Middle frontal gyrus (tissue), 1 donor: ENCODE measurements at regions not wholly inside any gene's neighbourhood (a gene's known extent, or its start where the extent isn't known, plus 50 kb on each side); places are given as distances from the start of the nearest gene placed in this dataset.

ENCODE experiments used
- DNase-seq: peaks from one replicate; pipeline ENCODE4 v3.0.0-alpha.2; 2015; ENCODE audit warnings: low spot score; ENCODE audit errors: extremely low spot score

DNA sequence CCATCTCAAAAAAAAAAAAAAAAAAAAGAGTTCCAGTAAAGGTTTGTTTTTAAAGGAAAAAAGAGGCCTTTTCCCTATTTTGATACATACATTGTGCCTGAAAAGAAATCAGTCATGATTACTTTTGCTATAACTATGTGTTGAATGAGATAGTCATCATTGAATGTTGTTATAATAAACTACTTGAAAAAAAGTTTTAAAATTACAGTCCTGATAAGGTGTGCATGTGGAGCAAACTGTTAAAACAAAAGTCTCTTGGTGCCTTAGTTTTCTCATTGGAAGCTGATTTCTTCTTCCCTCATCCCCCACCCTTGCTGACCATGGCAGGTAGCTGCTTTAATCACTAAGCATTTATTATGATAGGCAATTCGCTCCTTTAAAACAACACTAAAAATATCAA lies 172.3 kb upstream of the TBCA start:
- DNase-seq: no peak

DNA sequence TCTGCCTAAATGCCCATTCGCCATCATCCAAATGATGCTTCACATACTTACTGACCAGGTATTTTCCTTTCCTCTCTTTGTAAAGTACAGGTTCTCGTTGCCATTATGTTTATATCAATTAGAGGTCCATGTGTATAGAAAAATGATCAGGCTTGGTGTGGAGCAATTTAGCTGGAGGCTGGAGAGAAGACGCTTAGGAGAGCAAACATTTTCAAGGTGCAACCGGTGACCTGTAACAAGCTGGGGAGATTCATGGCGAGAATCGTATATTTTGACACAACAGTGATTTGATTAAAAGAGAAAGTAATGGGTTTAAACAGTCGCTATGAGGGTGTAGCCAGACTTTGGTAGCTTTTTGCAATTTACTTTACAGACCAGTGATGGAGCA lies 170.9 kb upstream of the TBCA start:
- no peak for DNase-seq

DNA sequence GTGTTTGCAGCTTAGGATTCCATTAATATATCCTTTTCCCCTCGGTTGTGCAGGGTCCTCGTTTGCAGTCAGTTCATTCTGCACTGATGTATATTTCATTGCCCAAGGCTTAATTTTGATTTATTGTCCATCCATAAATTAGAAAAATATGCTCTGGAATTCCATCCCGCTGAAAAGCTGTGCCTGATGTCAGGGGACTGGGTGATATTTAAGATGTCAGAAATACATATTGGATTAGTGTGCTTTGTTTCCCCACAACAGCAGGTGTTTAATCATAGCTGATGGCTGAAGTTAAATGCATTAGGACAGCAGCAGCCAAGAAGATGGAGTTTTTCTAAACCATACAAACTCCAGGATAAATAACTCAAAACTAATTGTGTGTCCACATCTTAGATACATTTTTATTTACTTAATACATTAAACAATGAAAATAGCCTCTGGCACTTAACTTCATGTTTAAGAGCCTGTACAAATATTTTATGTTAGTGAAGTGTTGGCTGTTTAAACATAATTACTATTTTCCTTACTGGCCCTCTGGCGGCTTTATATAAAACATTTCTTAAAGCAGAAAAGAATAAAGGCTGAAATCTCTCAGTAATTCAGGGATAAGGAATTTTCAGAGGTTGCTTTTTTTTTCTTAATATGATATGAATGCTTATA lies 170.4 kb upstream of the TBCA start:
- DNase-seq: no peak

GRCh38 chr5:77945874-77946273 lies 169.7 kb upstream of the TBCA start:
- peak; percentile 51 for DNase-seq

DNA sequence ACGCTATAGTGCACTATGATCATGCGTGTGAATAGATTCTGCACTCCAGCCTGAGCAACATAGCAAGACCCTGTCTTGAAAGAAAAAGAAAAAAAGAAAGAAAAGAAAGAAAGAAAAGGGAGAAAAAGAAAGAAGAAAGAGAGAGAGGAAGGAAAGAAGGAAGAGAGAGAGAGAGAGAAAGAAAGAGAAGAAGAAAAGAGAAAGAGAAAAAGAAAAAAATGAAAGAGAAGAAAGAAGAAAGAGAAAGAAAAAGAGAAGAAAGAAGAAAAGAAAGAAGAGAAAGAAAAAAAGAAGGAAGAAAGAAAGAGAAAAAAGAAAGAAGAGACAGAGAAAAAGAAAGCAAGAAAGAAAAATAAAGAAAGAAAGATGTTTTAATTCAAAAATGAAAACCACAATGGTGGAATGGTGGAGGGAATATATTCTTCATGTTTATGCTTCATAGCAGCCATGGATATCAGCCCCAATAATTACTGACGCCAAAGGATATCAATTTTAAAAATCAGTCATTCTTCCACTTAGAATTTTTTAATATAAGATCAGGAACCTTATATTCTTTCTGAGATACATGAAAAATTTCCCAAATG lies 168.7 kb upstream of the TBCA start:
- DNase-seq: no peak

DNA sequence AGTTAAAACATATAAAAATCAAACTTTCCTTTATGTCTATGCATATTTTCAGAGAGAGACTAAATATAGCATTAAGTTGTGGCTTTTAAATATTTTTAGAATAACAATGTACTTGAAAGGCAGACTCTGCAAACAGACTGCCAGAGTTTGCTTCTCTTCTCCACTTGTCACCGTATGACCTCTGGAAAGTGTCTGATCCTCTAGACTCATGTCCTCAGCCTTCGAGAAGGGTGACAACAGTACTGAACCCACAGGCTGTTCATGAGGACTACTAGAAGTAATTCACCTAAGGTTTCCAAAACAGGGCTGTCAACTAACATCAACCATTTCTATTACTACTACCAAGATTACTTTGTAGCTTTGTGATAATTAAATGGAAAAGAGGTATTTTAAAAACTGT lies 167.7 kb upstream of the TBCA start:
- no peak for DNase-seq

DNA sequence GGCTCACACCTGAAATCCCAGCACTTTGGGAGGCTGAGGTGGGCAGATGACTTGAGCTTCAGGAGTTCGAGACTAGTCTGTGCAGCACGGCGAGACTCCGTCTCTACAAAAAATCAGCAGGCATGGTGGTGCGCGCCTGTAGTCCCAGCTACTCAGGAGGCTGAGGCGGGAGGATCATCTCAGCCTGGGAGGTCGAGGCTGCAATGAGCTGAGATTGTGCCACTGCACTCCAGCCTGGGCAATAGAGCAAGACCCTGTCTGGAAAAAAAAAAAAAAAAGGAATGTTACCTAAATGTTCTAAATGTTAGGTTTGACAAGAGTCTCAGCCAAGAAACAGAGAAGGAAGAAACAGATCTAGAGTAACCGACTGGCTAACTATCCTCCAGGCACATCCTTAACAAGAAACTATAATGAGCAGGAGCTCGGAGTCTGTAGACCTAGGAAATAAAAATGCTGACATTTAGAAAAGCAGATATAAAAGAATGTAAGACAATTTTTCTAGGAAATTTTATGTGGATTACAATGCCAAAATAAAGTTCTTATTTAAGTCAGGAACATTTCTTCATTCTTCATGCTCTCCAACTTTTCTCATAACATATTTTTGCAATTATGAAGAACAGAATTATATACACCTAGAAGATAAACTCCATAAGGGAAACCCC lies 166.6 kb upstream of the TBCA start:
- no peak for DNase-seq

DNA sequence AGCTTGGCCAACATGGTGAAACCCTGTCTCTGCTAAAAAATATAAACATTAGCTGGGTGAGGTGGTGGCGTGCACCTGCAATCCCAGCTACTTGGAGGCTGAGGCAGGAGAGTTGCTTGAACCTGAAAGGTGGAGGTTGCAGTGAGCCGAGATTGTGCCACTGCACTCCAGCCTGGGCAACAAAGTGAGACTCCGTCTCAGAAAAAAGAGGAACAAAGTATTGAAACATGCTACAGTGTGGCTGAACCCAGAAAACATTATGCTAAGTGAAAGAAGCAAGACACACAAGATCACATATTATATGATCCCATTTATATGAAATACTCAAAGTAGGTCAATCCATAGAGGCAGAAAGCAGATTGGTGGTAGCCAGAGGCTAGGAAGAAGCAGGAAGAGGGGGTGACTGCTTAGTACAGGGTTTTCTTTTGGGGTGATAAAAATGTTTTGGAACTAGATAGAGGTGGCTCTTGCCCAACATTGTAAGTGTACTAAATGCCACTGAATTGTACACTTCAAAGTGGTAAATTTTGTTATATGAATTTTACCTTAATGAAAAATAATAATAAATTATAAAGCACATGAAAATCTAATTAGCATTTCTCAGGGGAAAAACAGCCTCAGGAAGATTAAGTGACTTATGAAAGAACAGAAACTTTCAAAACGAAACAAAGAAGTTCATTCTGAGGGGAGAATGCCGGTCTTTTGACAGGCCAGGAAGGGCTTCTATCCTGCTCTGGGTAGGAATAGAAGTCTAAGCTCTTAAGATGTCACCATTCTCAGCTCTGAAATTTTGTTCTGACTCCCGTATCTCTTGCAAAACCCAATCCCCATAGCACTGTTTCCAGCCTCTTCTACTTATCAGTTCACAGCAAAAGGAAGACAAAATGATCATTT lies 161.1 kb upstream of the TBCA start:
- no peak for DNase-seq

DNA sequence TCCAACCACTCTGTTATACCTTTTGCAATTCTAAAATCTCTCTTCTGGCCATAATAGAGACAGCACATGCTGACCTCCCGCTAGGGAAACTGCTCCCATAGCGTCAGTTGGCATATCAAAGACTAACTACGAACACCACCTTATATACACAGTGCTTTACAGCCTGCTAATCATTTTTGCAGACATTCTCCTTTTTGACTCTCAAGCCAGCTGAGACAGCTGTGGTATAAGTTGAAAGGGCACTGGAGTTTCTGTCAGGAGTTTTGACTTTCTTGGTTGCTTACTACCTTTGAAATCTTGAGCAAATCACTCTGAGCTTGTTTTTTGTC lies 160.2 kb upstream of the TBCA start:
- no peak for DNase-seq

DNA sequence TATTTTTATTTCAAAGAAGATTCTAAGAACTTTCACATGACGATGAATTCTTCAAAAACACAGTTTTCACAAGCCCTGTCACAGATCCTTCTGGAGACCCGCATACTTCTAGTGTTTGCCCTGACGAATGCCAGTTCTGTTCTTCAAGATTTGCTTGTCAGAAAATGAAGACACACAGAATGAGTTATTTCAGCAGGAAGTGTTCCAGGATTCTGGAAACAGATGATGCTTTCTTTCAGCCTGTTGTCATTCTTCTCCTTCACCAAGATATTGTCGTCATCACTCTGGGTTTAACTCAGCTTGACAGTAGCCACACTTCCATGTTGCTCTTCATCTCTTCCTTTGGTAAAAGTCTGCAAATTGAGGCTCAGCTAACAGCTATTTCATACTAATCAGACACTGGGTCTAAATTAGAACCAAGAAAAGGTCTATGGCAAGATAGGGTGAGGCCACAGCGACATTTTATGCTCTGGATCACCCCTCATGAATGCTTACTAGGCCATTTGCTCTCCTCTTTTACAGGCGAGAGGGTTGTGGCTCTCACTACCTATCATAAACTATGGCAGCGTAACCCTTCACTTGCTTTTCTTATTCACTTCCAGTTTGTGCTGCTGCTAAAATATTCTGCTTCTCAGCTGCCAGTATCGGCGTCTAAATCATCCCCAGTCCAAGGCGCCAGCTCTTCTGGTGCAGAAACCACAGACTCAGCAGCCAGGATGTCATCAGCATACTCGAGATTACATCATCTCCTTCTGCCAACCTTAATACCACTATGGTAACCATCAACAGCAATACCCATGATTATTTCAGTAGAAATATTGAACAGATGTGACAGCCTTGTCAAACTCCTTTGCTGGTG lies 159.6 kb upstream of the TBCA start:
- DNase-seq: no peak

GRCh38 chr5:77928776-77929300 lies 152.7 kb upstream of the TBCA start:
- no peak for DNase-seq

- no peak for DNase-seq
These were observed 150.2 kb upstream of the TBCA start for GRCh38 chr5:77926337-77926736.

DNA sequence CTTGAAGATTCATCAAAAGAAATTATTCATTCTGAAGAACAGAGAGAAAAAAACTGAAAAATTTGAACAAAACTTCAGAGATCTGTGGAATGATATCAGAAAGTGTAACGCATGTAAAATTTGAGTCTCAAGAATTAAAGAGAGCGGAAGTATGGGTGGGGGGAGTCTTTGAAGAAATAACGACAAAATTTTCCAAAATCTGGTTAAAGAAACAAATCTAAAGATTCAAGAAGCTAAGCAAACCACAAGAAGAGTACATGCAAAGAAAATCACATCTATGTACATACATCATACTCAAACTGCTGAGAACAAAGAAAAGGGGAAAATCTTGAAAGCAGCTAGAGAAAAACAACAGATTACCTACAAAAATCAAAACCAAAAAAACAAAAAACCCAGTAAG lies 149.4 kb upstream of the TBCA start:
- DNase-seq: no peak

GRCh38 chr5:77924081-77924480 lies 147.9 kb upstream of the TBCA start:
- DNase-seq: no peak

DNA sequence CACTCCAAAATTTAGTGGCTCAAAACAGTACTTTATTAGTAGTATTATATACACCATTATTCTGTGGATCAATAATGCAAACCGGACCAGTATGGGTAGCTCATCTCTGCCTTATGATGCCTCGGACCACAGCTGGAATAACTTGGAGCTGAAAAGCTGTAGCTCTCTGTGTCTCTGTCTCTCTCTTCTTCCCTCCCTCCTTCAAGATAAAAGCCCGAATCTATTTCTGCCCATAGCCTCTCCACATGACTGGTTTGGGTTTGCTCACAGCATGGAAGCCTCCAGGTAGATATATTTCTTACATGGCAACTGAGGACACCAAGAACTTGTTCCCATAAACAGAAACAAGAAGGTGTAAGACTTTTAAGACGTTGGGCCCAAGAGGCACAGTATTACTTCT lies 147.5 kb upstream of the TBCA start:
- DNase-seq: no peak

DNA sequence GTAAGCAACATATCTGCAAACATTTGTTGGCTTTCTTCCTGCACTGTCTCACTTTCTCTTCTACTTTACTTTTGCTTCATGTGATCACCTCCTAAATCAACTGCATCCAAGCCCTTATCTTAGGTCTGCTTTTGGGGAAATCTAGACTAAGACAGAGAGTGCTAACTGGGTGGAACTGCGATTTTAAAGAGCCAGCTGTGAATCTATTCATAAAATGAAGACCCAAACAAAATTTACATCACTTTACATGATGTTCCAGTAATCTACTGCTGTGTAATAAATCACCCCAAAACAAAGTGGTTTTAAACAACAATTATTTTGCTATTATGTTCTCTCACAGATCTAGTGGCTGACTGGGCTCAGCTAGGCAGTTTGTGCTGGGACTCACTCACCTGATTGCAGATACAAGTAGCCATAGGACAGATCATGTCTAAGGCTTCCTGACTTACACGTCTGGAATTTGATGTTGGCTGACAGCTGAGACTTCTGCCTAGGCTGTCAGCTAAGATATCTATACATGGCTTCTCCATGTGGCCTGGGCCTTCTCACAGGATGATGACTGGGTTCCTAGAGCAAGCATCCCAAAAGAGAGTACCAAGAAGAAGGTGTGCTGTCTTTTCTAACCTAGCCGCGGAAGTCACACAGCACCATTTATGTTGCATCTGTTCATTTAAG lies 145.1 kb upstream of the TBCA start:
- no peak for DNase-seq

DNA sequence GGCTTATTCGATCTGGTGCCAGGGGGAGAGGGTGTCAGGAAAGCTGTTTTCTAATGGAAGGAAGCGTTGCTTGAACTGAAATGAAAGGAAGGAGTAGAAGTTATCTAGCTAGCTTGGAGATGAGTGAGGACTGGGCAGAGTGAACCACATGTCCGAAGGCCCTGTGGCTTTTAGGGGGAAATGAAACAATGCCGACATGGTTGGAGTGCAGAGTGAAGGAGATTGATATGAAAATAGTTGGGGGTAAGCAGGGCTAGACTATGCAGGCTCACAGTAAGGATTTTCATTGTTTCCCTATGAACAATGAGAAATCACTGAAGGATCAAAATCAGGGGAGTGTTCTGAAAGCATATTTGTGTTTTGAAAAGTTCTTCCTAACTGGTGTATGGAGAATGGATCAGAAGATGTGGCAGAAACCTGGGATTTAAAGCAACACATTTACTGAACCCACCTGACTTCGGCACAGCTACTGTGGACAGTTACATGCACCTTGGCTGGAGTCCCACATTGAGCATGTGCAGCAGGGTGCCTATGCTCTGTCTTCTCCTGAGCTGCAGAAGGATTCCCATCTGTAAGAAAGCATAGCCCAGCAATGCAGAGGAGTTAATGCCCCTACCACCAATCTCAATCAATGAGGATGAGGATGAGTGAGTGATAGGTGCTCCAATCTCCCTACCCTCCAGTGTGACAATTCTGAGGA lies 144.4 kb upstream of the TBCA start:
- no peak for DNase-seq

DNA sequence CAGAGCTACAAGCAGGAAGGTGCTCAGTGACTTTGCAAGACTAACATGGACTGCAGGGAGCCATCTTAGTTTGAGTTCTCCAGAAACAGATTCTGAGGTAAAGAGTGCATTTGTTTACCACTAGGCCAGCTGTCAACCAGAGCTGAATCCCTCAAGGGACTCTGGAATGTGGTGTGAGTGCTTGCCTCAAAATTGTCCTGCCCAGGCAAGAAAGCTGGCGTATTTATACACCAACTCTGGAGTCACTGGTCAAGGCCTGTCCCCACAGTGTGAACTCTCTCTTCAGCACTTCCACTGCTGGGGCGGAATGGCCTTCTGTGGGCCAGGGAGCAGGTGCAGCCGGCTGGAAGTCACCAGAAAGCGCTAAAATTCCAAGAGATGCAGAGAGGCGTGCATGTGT lies 139.2 kb upstream of the TBCA start:
- DNase-seq: no peak

DNA sequence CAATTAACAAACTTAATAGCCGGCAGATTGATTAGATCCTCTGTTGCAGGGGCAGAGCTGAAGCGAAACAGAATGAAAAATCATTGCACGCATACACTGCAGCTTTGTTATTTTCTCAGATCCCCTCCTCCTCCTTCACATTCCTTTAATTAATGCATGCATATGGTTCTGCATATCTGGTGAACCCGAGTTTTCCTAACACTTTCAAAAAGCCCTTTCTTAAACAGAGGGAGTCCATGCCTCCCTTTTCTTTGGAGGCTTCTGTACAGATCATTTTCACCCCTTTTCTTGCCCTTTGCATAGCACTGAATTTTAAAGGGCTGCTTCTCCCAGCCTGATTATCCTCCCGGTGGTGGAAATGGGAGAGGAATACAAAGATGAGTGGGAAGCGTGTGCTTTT lies 136.6 kb upstream of the TBCA start:
- DNase-seq: no peak
